ENCODE measurements at regions not wholly inside any gene's neighbourhood (a gene's known extent, or its start where the extent isn't known, plus 50 kb on each side); places are given as distances from the start of the nearest gene placed in this dataset.

DNA sequence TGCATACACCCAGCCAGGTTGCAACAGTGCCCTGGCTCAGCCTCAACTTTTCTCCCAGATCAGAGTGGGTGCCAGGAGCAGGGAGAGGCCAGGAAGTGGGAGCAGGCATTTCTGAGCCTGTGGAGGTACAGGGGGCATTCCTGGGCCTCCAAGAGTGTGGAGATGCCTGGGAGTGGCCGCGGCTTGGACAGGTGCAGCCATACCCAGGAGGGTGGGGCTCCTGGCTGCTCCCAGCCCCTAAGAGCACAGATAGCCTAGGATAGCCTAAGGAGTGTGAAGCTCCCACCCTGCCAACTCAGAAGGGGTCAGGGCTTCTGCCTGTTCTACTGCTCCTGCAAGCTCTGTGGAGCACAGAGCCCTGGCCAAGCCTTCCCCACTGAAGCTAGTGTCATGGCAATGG is 543.4 kb downstream of the RPL10L start:
- TF ChIP-seq, protein P1, sequence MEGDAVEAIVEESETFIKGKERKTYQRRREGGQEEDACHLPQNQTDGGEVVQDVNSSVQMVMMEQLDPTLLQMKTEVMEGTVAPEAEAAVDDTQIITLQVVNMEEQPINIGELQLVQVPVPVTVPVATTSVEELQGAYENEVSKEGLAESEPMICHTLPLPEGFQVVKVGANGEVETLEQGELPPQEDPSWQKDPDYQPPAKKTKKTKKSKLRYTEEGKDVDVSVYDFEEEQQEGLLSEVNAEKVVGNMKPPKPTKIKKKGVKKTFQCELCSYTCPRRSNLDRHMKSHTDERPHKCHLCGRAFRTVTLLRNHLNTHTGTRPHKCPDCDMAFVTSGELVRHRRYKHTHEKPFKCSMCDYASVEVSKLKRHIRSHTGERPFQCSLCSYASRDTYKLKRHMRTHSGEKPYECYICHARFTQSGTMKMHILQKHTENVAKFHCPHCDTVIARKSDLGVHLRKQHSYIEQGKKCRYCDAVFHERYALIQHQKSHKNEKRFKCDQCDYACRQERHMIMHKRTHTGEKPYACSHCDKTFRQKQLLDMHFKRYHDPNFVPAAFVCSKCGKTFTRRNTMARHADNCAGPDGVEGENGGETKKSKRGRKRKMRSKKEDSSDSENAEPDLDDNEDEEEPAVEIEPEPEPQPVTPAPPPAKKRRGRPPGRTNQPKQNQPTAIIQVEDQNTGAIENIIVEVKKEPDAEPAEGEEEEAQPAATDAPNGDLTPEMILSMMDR (IDR thresholded peaks at IDR 0.05; ENCODE audit: low read length) = no peak
- TF ChIP-seq EZH2phosphoT487 (IDR thresholded peaks at IDR 0.05; ENCODE audit: low read length) = no peak
- TF ChIP-seq EZH2 (optimal IDR thresholded peaks at IDR 0.05; ENCODE audit: low read depth, low read length) = no peak

All from MM.1S (cell line).